ENCODE measurements at regions not wholly inside any gene's neighbourhood (a gene's known extent, or its start where the extent isn't known, plus 50 kb on each side); places are given as distances from the start of the nearest gene placed in this dataset.
"Not testable (repeated sequence)": the region's sequence is repeated elsewhere in the genome, so short reads cannot be mapped to it uniquely, and the experiment has no call there.

DNA sequence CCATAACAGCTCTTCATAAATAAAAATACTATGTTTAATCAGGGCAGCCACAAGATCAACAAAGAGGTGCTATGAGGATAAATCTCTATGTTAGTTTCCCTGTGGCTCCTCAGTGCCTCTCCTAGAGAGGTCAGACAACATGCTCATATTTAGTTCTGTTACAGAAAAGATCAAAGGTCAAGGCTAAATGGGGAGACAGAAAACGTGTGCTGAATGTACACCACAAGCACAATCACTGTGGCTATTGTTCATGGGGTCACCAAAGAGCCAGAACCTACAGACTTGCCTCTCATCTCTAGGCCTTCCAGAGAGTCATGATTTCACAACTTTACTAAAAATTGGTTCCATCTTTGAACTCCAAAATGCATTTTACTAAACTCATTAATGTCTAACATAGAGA lies 409.8 kb downstream of the HACE1 start:
- Histone ChIP-seq H3K27ac (replicated peaks in 1 of 4) (no peak overlapping the region), H3K36me3 (no peaks in the 10 kb centered on the region), H3K27me3 (no peaks in the 10 kb centered on the region), H3K4me3 (no peak overlapping the region), H3K9me3 (no peaks in the 10 kb centered on the region), H3K4me1 (no peaks in the 10 kb centered on the region)
- no peak for DNase-seq (ENCODE audit: extremely low spot score)
- WGBS, result 29% methylated on average over 1 of the region's 1 CpG
- intact Hi-C loops (cut with DNase I), result no loop called here
- TF ChIP-seq EP300 (IDR thresholded peaks at IDR 0.05) (no peak), POLR2AphosphoS5 (IDR thresholded peaks at IDR 0.05) (no peak), CTCF (IDR thresholded peaks at IDR 0.05) (no peak), POLR2A (IDR thresholded peaks at IDR 0.05; ENCODE audit: low read depth) (no peak)

DNA sequence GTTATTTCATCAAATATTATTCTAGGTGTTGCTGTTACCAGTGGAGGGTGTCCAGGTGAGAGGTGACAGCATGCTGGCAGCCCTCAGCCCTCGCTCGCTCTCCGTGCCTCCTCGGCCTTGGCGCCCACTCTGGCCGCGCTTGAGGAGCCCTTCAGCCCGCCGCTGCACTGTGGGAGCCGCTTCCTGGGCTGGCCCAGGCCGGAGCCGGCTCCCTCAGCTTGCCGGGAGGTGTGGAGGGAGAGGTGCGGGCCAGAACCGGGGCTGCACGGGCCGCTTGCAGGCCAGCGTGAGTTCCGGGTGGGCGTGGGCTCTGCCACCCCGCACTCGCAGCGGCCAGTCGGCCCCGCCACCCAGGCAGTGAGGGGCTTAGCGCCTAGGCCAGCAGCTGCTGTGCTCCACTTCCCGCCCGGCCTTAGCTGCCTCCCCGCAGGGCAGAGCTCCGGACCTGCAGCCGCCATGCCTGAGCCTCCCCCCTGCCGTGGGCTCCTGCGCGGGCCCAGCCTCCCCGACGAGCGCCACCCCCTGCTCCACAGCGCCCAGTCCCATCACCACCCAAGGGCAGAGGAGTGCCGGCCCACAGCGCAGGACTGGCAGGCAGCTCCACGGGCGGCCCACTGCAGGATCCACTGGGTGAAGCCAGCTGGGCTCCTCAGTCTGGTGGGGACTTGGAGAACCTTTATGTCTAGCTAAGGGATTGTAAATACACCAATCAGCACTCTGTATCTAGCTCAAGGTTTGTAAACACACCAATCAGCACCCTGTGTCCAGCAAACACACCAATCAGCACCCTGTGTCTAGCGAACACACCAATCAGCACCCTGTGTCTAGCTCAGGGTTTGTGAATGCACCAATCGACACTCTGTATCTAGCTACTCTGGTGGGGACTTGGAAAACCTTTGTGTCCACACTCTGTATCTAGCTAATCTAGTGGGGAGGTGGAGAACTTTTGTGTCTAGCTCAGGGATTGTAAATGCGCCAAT lies 413.3 kb downstream of the HACE1 start:
- H3K27me3 ChIP-seq; intact Hi-C loops (cut with DNase I): not testable (repeated sequence)
- WGBS, result 92% methylated on average over 20 of the region's 45 CpGs

DNA sequence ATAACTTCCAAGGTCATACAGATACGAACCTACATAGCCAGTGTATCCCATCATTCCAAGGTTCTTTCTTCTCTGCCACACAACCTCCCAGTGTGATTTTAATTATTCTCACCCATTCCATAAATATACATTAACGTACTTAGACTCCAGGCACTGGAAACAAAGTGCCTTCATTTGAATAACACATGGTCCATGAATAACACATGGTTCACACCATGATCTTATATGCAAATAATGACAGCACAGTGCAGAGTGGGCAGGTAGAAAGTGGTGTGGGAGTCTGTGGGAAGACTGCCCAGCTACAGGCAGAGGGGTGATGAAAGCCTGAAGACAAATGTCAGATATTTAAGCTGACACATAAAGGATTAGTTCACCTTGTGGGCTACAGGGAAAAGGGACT lies 425.2 kb downstream of the HACE1 start:
- DNase-seq (ENCODE audit: extremely low spot score), result no peak
- TF ChIP-seq POLR2A (IDR thresholded peaks at IDR 0.05; ENCODE audit: low read depth), result no peak
- no peak for TF ChIP-seq CTCF (IDR thresholded peaks at IDR 0.05)
- no peak for TF ChIP-seq POLR2AphosphoS5 (IDR thresholded peaks at IDR 0.05)
- TF ChIP-seq EP300 (IDR thresholded peaks at IDR 0.05), result no peak
- Histone ChIP-seq H3K27ac (replicated peaks in 1 of 4) (no peak overlapping the region), H3K4me1 (no peaks in the 10 kb centered on the region), H3K9me3 (no peaks in the 10 kb centered on the region), H3K4me3 (no peak overlapping the region), H3K27me3 (no peaks in the 10 kb centered on the region), H3K36me3 (no peaks in the 10 kb centered on the region)
- 61% methylated on average over 2 of the region's 2 CpGs for WGBS
- intact Hi-C loops (cut with DNase I), result no loop called here

More for the DNA sequence above, 413.3 kb downstream of the HACE1 start:
- H3K36me3 ChIP-seq; H3K27ac ChIP-seq (replicated peaks in 1 of 4); H3K4me1 ChIP-seq; H3K9me3 ChIP-seq; DNase-seq (ENCODE audit: extremely low spot score); H3K4me3 ChIP-seq: not testable (repeated sequence)

GRCh38 chr6:104431096-104431495 lies 428.6 kb downstream of the HACE1 start:
- no peak overlapping the region for H3K27ac ChIP-seq (replicated peaks in 1 of 4)
- no peaks in the 10 kb centered on the region for H3K4me1 ChIP-seq
- 88% methylated on average over 3 of the region's 3 CpGs for WGBS
- TF ChIP-seq CTCF (IDR thresholded peaks at IDR 0.05) (no peak), POLR2A (IDR thresholded peaks at IDR 0.05; ENCODE audit: low read depth) (no peak), POLR2AphosphoS5 (IDR thresholded peaks at IDR 0.05) (no peak)
- H3K9me3 ChIP-seq, result peaks cover 0 to 5% (median 0%) of the 10 kb centered on the region in 4 donors
- H3K27me3 ChIP-seq, result no peaks in the 10 kb centered on the region
- no peak for DNase-seq (ENCODE audit: extremely low spot score)
- H3K4me3 ChIP-seq, result no peak overlapping the region
- intact Hi-C loops (cut with DNase I), result no loop called here
- no peaks in the 10 kb centered on the region for H3K36me3 ChIP-seq

DNA sequence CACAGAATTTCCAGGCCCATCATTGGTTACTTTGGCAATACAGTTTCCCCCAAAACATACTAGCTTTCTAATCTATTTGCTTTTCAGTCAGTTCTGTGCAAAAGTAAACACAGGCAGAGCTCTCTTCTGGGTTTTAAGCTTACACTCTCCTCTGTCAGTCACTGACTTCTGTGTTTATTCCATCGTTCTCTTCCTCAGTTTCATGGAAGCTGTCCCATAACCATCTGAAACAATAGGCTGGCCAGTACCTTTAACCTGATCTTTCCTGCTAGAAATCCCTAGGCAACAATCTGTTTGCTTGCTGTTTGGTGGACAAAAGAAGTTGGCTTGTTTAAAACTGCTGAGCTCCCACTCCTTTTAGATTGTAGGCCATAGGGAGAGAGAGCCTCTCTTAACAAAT lies 431.5 kb downstream of the HACE1 start:
- TF ChIP-seq EP300 (IDR thresholded peaks at IDR 0.05) (no peak), POLR2A (IDR thresholded peaks at IDR 0.05; ENCODE audit: low read depth) (no peak), POLR2AphosphoS5 (IDR thresholded peaks at IDR 0.05) (no peak), CTCF (IDR thresholded peaks at IDR 0.05) (no peak)
- DNase-seq (ENCODE audit: extremely low spot score), result no peak
- Histone ChIP-seq H3K4me1 (no peaks in the 10 kb centered on the region), H3K36me3 (no peaks in the 10 kb centered on the region), H3K27me3 (no peaks in the 10 kb centered on the region), H3K27ac (replicated peaks in 1 of 4) (no peak overlapping the region), H3K9me3 (peaks cover 0 to 5% (median 0%) of the 10 kb centered on the region in 4 donors), H3K4me3 (no peak overlapping the region)
- intact Hi-C loops (cut with DNase I), result no loop called here
- 31% methylated on average over 1 of the region's 1 CpG for WGBS

Data from esophagus muscularis mucosa (tissue), 4 donors.